CD4-positive, alpha-beta T cell (primary cell): ENCODE measurements at regions not wholly inside any gene's neighbourhood (a gene's known extent, or its start where the extent isn't known, plus 50 kb on each side); places are given as distances from the start of the nearest gene placed in this dataset.

Experiments used
- ATAC-seq: fragments of 200-7000 bp; cut with Tn5 transposase; one replicate; pipeline ENCODE4 v1.10.0; 2022; ENCODE audit warnings: mild to moderate bottlenecking; ENCODE audit not compliant: poor library complexity
- CTCF ChIA-PET: fragments of 350-600 bp; sonication (Branson Sonifier 250); formaldehyde crosslinking; loops from one replicate; lab custom pipeline; 2021; ENCODE audit warnings: antibody characterized with exemption, inconsistent platforms; lab: Charles Lee
- POLR2A ChIA-PET: fragments of 350-600 bp; sonication (Branson Sonifier 250); formaldehyde crosslinking; loops from one replicate; lab custom pipeline; 2021; ENCODE audit warnings: antibody characterized with exemption, inconsistent platforms; lab: Charles Lee
- DNase-seq, 14 experiments: peaks; one replicate each; pipeline ENCODE4 v3.0.0-alpha.2; 2013 to 2020; ENCODE audit warnings: mixed read lengths in 2 of 14
- H3K27ac ChIP-seq, 2 donors: one replicate each; pipeline versions ENCODE4 v1.5.1 to v1.7.0; 2013; ENCODE audit warnings: low read length in 2 of 2, low read depth in 1 of 2, mild to moderate bottlenecking in 1 of 2
- H3K27me3 ChIP-seq, 2 experiments: 1 replicate in 1 of 2; 2 replicates in 1 of 2; pipeline versions ENCODE4 v1.6.1 to v1.7.0; 2013; ENCODE audit warnings: low read length in 2 of 2, control low read depth in 1 of 2, mild to moderate bottlenecking in 1 of 2, moderate library complexity in 1 of 2; ENCODE audit not compliant: insufficient read depth in 2 of 2, control insufficient read depth in 1 of 2
- H3K36me3 ChIP-seq: one replicate; pipeline ENCODE4 v1.6.1; 2013; ENCODE audit warnings: low read length, control low read depth; ENCODE audit not compliant: insufficient read depth
- H3K4me1 ChIP-seq: one replicate; pipeline ENCODE4 v1.6.1; 2013; ENCODE audit warnings: low read length, control low read depth; ENCODE audit not compliant: insufficient read depth
- H3K4me3 ChIP-seq: one replicate; pipeline ENCODE4 v1.5.1; 2013; ENCODE audit warnings: mild to moderate bottlenecking, low read length, moderate library complexity
- H3K9me3 ChIP-seq, 2 experiments: 1 replicate in 1 of 2; 2 replicates in 1 of 2; pipeline versions ENCODE4 v1.6.1 to v1.7.0; 2013; ENCODE audit warnings: low read length in 2 of 2, mild to moderate bottlenecking in 2 of 2, control low read depth in 1 of 2, moderate library complexity in 1 of 2; ENCODE audit not compliant: control insufficient read depth in 1 of 2, insufficient read depth in 1 of 2
- H3K27ac Mint-ChIP-seq: one replicate; pipeline ENCODE4 v1.8.0; 2020; ENCODE audit warnings: mixed read lengths
- H3K27me3 Mint-ChIP-seq: one replicate; pipeline ENCODE4 v1.8.0; 2021; ENCODE audit warnings: mixed read lengths
- H3K36me3 Mint-ChIP-seq: one replicate; pipeline ENCODE4 v1.8.0; 2021; ENCODE audit warnings: low read depth, mixed read lengths
- H3K4me1 Mint-ChIP-seq: one replicate; pipeline ENCODE4 v1.8.0; 2021; ENCODE audit warnings: low read depth, mixed read lengths
- H3K4me3 Mint-ChIP-seq: one replicate; pipeline ENCODE4 v1.8.0; 2020; ENCODE audit warnings: mild to moderate bottlenecking, mixed read lengths
- H3K9me3 Mint-ChIP-seq: one replicate; pipeline ENCODE4 v1.8.0; 2020; ENCODE audit warnings: mixed read lengths
- intact Hi-C, 2 experiments: fragments of 100-400 bp; cut with DNase I in 1 of 2; cut with micrococcal nuclease in 1 of 2; formaldehyde crosslinking; loops; one replicate each; pipeline versions ENCODE4 v1.15.1 to v1.9.0; 2023 to 2025; cut with DNase I, micrococcal nuclease
- TF ChIP-seq, protein P1 (sequence below): fragments of 200-600 bp; IDR thresholded peaks from one replicate; pipeline ENCODE4 v1.8.0; 2022; ENCODE audit warnings: antibody characterized with exemption, mild to moderate bottlenecking

DNA sequence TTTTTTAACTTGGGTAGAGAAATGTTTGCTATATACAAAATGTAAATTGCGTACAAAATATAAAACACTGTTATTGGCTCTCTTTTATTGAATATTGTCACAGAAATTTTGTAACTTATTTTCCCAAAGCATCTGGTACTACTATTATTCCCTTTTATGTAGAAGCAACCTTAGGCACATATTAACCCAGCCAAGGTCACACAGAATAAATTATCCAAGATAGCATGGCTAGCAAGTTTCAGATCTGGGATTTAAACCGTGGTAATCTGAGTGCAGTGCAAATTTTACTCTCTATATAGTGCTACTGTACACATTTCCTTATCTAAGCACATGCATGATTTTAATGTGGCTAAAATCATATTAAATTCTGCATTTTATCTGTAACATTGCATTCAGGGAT, 1190.5 kb upstream of the LRRTM3 start:
- peaks cover 5% of the 10 kb centered on the region for H3K9me3 Mint-ChIP-seq
- CTCF ChIA-PET: no interaction called here
- Histone ChIP-seq H3K27ac (no peak overlapping the region), H3K9me3 (peaks cover 0 to 9% of the 10 kb centered on the region in 2 experiments), H3K27me3 (no peaks in the 10 kb centered on the region), H3K4me1 (no peaks in the 10 kb centered on the region), H3K36me3 (no peaks in the 10 kb centered on the region), H3K4me3 (no peak overlapping the region)
- no peaks in the 10 kb centered on the region for H3K4me1 Mint-ChIP-seq
- ATAC-seq: no peak
- TF ChIP-seq, protein P1, sequence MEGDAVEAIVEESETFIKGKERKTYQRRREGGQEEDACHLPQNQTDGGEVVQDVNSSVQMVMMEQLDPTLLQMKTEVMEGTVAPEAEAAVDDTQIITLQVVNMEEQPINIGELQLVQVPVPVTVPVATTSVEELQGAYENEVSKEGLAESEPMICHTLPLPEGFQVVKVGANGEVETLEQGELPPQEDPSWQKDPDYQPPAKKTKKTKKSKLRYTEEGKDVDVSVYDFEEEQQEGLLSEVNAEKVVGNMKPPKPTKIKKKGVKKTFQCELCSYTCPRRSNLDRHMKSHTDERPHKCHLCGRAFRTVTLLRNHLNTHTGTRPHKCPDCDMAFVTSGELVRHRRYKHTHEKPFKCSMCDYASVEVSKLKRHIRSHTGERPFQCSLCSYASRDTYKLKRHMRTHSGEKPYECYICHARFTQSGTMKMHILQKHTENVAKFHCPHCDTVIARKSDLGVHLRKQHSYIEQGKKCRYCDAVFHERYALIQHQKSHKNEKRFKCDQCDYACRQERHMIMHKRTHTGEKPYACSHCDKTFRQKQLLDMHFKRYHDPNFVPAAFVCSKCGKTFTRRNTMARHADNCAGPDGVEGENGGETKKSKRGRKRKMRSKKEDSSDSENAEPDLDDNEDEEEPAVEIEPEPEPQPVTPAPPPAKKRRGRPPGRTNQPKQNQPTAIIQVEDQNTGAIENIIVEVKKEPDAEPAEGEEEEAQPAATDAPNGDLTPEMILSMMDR: no peak
- H3K27ac Mint-ChIP-seq: no peak overlapping the region
- no peak for DNase-seq
- POLR2A ChIA-PET: no interaction called here
- no peak overlapping the region for H3K4me3 Mint-ChIP-seq
- H3K27me3 Mint-ChIP-seq: no peaks in the 10 kb centered on the region
- H3K36me3 Mint-ChIP-seq: no peaks in the 10 kb centered on the region
- intact Hi-C loops: no loop called here

- Histone ChIP-seq H3K4me1 (no peaks in the 10 kb centered on the region), H3K27ac (no peak overlapping the region), H3K27me3 (no peaks in the 10 kb centered on the region), H3K36me3 (no peaks in the 10 kb centered on the region), H3K9me3 (peaks cover 0 to 5% of the 10 kb centered on the region in 2 experiments), H3K4me3 (no peak overlapping the region)
- Mint-ChIP-seq H3K36me3 (no peaks in the 10 kb centered on the region), H3K4me3 (no peak overlapping the region), H3K9me3 (peaks cover 3% of the 10 kb centered on the region), H3K27me3 (no peaks in the 10 kb centered on the region), H3K4me1 (no peaks in the 10 kb centered on the region), H3K27ac (no peak overlapping the region)
- TF ChIP-seq, protein P1: no peak
- ChIA-PET CTCF (no interaction called here), POLR2A (no interaction called here)
- ATAC-seq (no peak), DNase-seq (no peak)
- intact Hi-C loops: no loop called here
These were observed 1182.9 kb upstream of the LRRTM3 start for GRCh38 chr10:65742906-65743305.

DNA sequence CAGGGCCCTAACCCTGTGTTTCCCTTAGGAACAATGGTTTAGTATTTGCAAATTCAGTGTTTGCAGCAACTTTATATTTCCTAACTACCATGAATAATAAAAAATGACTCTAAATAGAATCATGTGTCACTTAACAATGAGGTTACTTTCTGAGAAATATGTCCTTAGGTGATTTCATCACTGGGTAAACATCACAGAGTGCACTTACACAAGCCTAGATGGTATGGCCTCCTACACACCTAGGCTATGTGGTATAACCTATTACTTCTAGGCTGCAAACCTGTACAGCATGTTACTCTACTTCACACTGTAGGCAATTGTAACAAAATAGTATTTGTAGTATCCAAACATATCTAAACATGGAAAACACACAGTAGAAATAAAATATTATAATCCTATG, 1174.6 kb upstream of the LRRTM3 start:
- intact Hi-C loops: no loop called here
- Histone ChIP-seq H3K4me3 (no peak overlapping the region), H3K36me3 (no peaks in the 10 kb centered on the region), H3K9me3 (no peaks in the 10 kb centered on the region), H3K27me3 (no peaks in the 10 kb centered on the region), H3K4me1 (no peaks in the 10 kb centered on the region), H3K27ac (no peak overlapping the region)
- no peak overlapping the region for H3K4me3 Mint-ChIP-seq
- ATAC-seq: no peak
- H3K4me1 Mint-ChIP-seq: no peaks in the 10 kb centered on the region
- TF ChIP-seq, protein P1: no peak
- H3K27me3 Mint-ChIP-seq: no peaks in the 10 kb centered on the region
- no peak overlapping the region for H3K27ac Mint-ChIP-seq
- ChIA-PET CTCF (no interaction called here), POLR2A (no interaction called here)
- no peak for DNase-seq
- no peaks in the 10 kb centered on the region for H3K36me3 Mint-ChIP-seq
- H3K9me3 Mint-ChIP-seq: peaks cover 2% of the 10 kb centered on the region
